ENCODE measurements at regions not wholly inside any gene's neighbourhood (a gene's known extent, or its start where the extent isn't known, plus 50 kb on each side); places are given as distances from the start of the nearest gene placed in this dataset.
"Not testable (repeated sequence)": the region's sequence is repeated elsewhere in the genome, so short reads cannot be mapped to it uniquely, and the experiment has no call there.

GRCh38 chr6:14997507-14997906 lies 248.4 kb upstream of the JARID2 start:
- in situ Hi-C loops (cut with HindIII; ENCODE audit: low sequenced_read_pairs): no loop called here

GRCh38 chr6:14999106-14999505 lies 246.8 kb upstream of the JARID2 start:
- in situ Hi-C loops (cut with HindIII; ENCODE audit: low sequenced_read_pairs): no loop called here

GRCh38 chr6:15001326-15001910 lies 244.5 kb upstream of the JARID2 start:
- in situ Hi-C loops (cut with HindIII; ENCODE audit: low sequenced_read_pairs): no loop called here

DNA sequence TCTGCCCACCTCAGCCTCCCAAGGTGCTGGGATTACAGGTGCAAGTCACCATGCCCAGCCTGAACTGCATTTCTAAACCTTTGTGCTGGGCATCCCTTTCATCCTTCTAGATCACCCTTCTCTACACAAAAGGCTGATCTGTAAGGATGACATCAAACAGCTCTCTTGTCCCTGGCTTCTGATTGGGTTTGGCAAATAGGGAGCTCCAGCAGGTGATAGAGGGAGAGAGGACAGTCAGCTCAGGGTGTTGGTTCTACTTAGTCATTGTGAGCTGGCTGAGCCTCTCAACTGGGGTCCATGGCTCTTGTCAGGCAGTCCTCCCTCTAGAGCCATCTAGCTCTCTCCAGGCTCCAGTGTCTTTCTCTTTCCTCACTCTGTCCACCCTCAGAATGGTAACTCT lies 237.6 kb upstream of the JARID2 start:
- in situ Hi-C loops (cut with HindIII; ENCODE audit: low sequenced_read_pairs): no loop called here

DNA sequence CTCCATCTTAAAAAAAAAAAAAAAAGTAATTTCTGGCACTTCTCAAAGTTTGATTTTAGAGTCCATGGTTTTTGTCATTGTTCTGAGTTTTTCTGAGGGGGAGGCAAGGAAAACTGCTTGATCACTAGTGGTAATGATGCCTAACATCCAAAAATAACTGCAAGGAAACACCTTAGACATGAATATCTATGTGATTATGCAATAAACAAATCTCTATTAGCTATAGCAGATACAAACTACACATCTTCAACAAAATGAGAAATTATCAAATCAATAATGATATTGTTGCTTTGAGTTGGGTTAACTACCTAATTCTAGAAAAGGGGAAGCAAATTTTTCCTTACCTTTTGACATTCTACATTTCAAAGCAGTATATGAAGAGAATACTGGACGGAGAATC lies 230.9 kb upstream of the JARID2 start:
- in situ Hi-C loops (cut with HindIII; ENCODE audit: low sequenced_read_pairs): no loop called here

DNA sequence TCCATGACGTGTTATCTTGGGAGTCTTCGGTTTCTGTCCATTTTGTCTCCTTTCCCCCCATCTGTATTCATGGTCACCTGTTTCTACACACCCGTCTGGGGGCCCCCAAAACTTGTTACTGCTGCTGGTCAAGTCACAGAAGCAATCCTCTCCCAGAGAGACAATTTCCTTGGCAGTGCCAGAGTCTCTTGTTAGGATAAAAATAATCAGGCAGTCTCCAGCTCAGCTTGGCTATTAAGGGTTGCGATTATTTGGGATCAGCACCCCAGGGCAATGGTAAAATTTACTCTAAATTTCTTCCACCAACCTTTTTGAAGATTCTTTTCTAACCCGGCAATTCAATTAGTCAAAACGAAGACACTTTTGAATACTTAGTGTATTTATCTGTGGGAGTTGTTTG lies 229.1 kb upstream of the JARID2 start:
- in situ Hi-C loops (cut with HindIII; ENCODE audit: low sequenced_read_pairs): no loop called here

GRCh38 chr6:15017261-15017660 lies 228.6 kb upstream of the JARID2 start:
- in situ Hi-C loops (cut with HindIII; ENCODE audit: low sequenced_read_pairs): no loop called here

GRCh38 chr6:15017803-15018202 lies 228.1 kb upstream of the JARID2 start:
- in situ Hi-C loops (cut with HindIII; ENCODE audit: low sequenced_read_pairs): no loop called here

DNA sequence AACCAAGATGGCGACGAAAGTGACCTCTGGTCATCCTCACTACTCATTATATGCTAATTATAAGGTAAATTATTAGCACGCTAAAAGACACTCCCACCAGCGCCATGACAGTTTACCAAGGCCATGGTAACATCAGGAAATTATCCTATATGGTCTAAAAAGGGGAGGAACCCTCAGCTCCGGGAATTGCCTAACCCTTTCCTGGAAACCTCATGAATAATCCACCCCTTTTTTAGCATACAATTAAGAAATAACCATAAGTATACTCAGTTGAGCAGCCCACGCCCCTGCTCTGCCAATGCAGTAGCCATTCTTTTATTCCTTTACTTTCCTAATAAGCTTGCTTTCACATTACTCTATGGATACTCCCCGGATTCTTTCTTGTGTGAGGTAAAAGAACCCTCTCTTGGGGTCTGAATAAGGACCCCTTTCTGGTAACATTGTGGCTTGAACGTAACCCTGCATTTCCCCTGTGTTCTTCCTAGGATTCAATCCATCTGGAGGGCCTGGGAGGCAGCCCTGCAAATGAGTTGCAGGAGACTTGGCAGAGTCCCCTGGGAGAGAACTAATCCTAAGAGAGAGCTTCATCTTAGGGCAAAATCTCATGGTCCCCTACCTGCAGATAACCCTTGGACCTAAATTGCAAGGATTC lies 225.6 kb upstream of the JARID2 start:
- in situ Hi-C loops (cut with HindIII; ENCODE audit: low sequenced_read_pairs): no loop called here

GRCh38 chr6:15021074-15021473 lies 224.8 kb upstream of the JARID2 start:
- in situ Hi-C loops (cut with HindIII; ENCODE audit: low sequenced_read_pairs): no loop called here

- in situ Hi-C loops (cut with HindIII; ENCODE audit: low sequenced_read_pairs): not testable (repeated sequence)
Observed at GRCh38 chr6:15023018-15023417, 222.9 kb upstream of the JARID2 start.

DNA sequence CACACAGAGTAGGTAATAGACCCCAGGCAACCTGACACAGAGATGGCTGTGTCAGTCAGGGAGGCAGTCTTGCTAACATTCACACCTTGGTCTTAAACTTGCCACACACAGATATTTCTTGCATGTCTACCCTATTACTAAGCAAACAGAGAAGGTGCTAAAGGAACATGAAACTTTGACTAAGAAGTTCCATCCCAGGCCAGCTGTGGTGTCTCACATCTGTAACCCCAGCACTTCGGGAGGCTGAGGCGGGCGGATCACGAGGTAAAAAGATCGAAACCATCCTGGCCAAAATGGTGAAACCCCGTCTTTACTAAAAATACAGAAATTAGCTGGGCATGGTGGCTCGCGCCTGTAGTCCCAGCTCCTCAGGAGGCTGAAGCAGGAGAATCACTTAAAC lies 222.4 kb upstream of the JARID2 start:
- in situ Hi-C loops (cut with HindIII; ENCODE audit: low sequenced_read_pairs): no loop called here

DNA sequence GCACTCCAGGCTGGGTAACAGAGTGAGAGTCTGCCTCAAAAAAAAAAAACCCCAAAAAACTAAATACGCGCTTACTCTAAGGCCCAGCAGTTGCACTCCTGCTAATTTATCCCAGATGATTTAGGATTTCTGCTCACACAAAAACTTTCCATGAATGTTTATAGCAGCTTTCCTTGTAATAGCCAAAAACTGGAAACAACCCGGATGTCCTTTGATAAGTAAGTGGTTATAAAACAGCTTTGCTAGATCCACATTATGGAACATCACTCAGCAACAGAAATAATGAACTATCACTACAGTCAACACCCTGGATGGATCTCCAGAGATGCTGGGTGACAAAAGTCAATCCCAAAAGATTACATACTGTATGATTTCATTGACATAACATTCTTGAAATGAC lies 220.4 kb upstream of the JARID2 start:
- in situ Hi-C loops (cut with HindIII; ENCODE audit: low sequenced_read_pairs): no loop called here

DNA sequence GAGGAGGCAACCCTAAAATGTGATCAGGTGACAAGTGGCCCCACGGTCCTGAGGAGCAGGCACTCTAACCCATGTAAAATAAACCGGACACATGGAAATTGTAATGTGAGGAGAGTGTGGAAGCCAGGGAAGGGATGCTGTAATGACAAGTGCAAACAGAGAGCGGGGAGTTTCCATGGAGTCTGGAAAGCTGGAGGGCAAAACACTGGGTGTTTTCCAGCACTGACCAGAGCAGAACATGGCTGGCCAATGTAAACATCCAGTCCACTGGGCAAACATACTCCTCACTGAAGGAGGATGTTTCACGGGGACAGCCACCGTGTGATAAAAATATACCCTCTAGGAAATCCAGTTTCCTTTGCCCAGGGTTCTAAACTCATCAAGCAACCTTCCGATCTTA lies 219.0 kb upstream of the JARID2 start:
- in situ Hi-C loops (cut with HindIII; ENCODE audit: low sequenced_read_pairs): no loop called here

- in situ Hi-C loops (cut with HindIII; ENCODE audit: low sequenced_read_pairs): no loop called here
Observed at GRCh38 chr6:15027472-15027871, 218.4 kb upstream of the JARID2 start.

DNA sequence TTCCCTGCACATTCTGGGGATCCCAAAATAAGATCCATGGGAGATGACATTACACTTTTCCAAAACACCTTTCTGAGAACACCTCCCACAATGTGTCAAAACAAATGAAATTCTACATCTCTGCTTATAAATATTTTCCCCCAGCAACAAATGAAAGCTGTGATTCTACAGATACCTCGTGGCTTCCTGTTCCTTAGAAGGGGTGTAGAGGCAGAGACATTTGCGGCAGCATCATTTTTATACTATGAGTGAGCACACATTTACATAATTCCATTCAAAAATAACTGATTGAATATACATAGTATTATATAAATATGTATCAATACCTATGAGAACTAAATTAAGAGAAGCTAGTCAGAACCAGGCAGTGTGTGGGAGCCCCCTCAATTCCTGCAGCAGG lies 213.9 kb upstream of the JARID2 start:
- in situ Hi-C loops (cut with HindIII; ENCODE audit: low sequenced_read_pairs): no loop called here

- in situ Hi-C loops (cut with HindIII; ENCODE audit: low sequenced_read_pairs): no loop called here
Observed at GRCh38 chr6:15033850-15034203, 212.0 kb upstream of the JARID2 start.

DNA sequence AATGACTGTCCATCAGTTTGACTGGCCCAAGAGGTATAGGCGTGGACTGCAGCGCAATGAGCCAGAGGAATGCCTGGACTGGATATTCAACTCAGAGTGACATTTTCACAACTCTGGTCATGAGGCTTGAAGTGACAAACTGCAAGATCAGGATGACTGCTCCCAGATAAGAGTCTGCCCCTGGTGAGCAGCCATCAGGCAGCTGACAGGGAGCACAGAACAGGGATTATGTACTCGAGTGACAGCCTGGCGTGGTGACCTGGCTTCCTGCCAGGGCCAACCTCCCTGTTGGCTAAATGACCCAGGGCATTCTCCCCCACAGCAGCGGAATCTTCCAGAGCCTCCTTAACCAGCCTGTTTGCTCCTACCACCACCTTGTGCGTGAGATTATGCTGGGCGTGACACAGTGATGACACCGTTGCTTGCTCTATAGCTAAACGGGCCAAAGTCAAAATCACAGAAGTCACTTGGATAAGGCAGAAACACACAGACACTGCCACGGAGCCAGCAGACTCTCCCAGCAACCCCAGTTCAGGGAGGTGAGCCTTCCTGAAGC lies 209.1 kb upstream of the JARID2 start:
- in situ Hi-C loops (cut with HindIII; ENCODE audit: low sequenced_read_pairs): no loop called here

- in situ Hi-C loops (cut with HindIII; ENCODE audit: low sequenced_read_pairs): no loop called here
Observed at GRCh38 chr6:15037253-15037652, 208.6 kb upstream of the JARID2 start.

GRCh38 chr6:15038013-15038791 lies 207.7 kb upstream of the JARID2 start:
- in situ Hi-C loops (cut with HindIII; ENCODE audit: low sequenced_read_pairs): no loop called here

DNA sequence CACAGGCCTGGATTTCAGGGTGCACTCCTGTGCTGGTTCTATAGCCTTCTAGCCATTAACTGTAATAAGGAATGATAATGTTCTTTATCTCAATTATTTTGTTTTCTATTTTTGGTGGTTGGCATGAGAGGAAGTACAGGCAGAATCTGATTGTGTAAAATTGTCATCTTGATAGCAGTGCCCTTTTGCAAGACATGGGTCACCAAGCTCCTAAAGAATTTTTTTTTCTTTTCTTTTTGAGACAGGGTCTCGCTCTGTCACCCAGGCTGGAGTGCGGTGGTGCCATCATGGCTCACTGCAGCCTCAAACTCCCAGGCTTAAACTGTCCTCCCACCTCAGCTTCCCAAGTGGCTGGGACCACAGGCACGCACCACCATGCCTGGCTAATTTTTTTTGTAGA lies 206.7 kb upstream of the JARID2 start:
- in situ Hi-C loops (cut with HindIII; ENCODE audit: low sequenced_read_pairs): no loop called here

- in situ Hi-C loops (cut with HindIII; ENCODE audit: low sequenced_read_pairs): no loop called here
Observed at GRCh38 chr6:15042938-15043337, 202.9 kb upstream of the JARID2 start.
